ENCODE measurements at regions not wholly inside any gene's neighbourhood (a gene's known extent, or its start where the extent isn't known, plus 50 kb on each side); places are given as distances from the start of the nearest gene placed in this dataset.
A peak's percentile ranks its signal among the peaks of the same experiment; 100 is the strongest.

- Histone ChIP-seq H3K4me1 (ENCODE audit: insufficient read depth, low read length) (no peaks in the 10 kb centered on the region), H2AFZ (ENCODE audit: low read depth, low read length) (no peak overlapping the region), H3K27me3 (ENCODE audit: insufficient read depth, low read length) (no peaks in the 10 kb centered on the region), H3K4me3 (ENCODE audit: insufficient read depth, low read depth, low read length) (no peak overlapping the region), H3K4me2 (ENCODE audit: low read length) (no peak overlapping the region), H3K36me3 (ENCODE audit: insufficient read depth, low read length) (no peaks in the 10 kb centered on the region), H3K9me3 (ENCODE audit: insufficient read depth, low read depth, low read length) (no peaks in the 10 kb centered on the region), H3K27ac (ENCODE audit: low read depth, low read length) (no peak overlapping the region), H3K9ac (ENCODE audit: low read length) (no peak overlapping the region), H4K20me1 (ENCODE audit: insufficient read depth, low read length) (no peaks in the 10 kb centered on the region), H3K79me2 (ENCODE audit: insufficient read depth, low read length) (no peaks in the 10 kb centered on the region)
- FAIRE-seq (no peak), DNase-seq (ENCODE audit: low read depth) (no peak)
- Mint-ChIP-seq H3K36me3 (ENCODE audit: low read depth, unreplicated experiment) (no peaks in the 10 kb centered on the region), H3K4me1 (ENCODE audit: low read depth, unreplicated experiment) (no peaks in the 10 kb centered on the region), H3K4me3 (ENCODE audit: unreplicated experiment) (no peak overlapping the region), H3K27me3 (ENCODE audit: low read depth, unreplicated experiment) (no peaks in the 10 kb centered on the region), H3K9me3 (ENCODE audit: unreplicated experiment) (peaks cover 2% of the 10 kb centered on the region), H3K27ac (ENCODE audit: unreplicated experiment) (no peak overlapping the region)
- TF ChIP-seq, protein P1, sequence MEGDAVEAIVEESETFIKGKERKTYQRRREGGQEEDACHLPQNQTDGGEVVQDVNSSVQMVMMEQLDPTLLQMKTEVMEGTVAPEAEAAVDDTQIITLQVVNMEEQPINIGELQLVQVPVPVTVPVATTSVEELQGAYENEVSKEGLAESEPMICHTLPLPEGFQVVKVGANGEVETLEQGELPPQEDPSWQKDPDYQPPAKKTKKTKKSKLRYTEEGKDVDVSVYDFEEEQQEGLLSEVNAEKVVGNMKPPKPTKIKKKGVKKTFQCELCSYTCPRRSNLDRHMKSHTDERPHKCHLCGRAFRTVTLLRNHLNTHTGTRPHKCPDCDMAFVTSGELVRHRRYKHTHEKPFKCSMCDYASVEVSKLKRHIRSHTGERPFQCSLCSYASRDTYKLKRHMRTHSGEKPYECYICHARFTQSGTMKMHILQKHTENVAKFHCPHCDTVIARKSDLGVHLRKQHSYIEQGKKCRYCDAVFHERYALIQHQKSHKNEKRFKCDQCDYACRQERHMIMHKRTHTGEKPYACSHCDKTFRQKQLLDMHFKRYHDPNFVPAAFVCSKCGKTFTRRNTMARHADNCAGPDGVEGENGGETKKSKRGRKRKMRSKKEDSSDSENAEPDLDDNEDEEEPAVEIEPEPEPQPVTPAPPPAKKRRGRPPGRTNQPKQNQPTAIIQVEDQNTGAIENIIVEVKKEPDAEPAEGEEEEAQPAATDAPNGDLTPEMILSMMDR (IDR thresholded peaks at IDR 0.05; ENCODE audit: insufficient read depth, low read depth, low read length), result no peak
- no peak for TF ChIP-seq EZH2 (IDR thresholded peaks at IDR 0.05; ENCODE audit: insufficient read depth, low read length)
Measured at GRCh38 chr4:27233531-27233930, 372.9 kb downstream of the STIM2 start.

GRCh38 chr4:27234306-27234899 lies 373.8 kb downstream of the STIM2 start:
- Mint-ChIP-seq H3K9me3 (ENCODE audit: unreplicated experiment) (peaks cover under 1% of the 10 kb centered on the region), H3K4me1 (ENCODE audit: low read depth, unreplicated experiment) (no peaks in the 10 kb centered on the region), H3K27me3 (ENCODE audit: low read depth, unreplicated experiment) (no peaks in the 10 kb centered on the region), H3K36me3 (ENCODE audit: low read depth, unreplicated experiment) (no peaks in the 10 kb centered on the region), H3K4me3 (ENCODE audit: unreplicated experiment) (no peak overlapping the region), H3K27ac (ENCODE audit: unreplicated experiment) (no peak overlapping the region)
- DNase-seq (ENCODE audit: low read depth) (no peak), FAIRE-seq (no peak)
- Histone ChIP-seq H3K9ac (ENCODE audit: low read length) (no peak overlapping the region), H3K36me3 (ENCODE audit: insufficient read depth, low read length) (no peaks in the 10 kb centered on the region), H3K9me3 (ENCODE audit: insufficient read depth, low read depth, low read length) (no peaks in the 10 kb centered on the region), H2AFZ (ENCODE audit: low read depth, low read length) (no peak overlapping the region), H3K79me2 (ENCODE audit: insufficient read depth, low read length) (no peaks in the 10 kb centered on the region), H4K20me1 (ENCODE audit: insufficient read depth, low read length) (no peaks in the 10 kb centered on the region), H3K4me2 (ENCODE audit: low read length) (no peak overlapping the region), H3K4me1 (ENCODE audit: insufficient read depth, low read length) (no peaks in the 10 kb centered on the region), H3K27me3 (ENCODE audit: insufficient read depth, low read length) (no peaks in the 10 kb centered on the region), H3K4me3 (ENCODE audit: insufficient read depth, low read depth, low read length) (no peak overlapping the region), H3K27ac (ENCODE audit: low read depth, low read length) (no peak overlapping the region)
- TF ChIP-seq EZH2 (IDR thresholded peaks at IDR 0.05; ENCODE audit: insufficient read depth, low read length), result no peak
- TF ChIP-seq, protein P1 (IDR thresholded peaks at IDR 0.05; ENCODE audit: insufficient read depth, low read depth, low read length), result no peak

DNA sequence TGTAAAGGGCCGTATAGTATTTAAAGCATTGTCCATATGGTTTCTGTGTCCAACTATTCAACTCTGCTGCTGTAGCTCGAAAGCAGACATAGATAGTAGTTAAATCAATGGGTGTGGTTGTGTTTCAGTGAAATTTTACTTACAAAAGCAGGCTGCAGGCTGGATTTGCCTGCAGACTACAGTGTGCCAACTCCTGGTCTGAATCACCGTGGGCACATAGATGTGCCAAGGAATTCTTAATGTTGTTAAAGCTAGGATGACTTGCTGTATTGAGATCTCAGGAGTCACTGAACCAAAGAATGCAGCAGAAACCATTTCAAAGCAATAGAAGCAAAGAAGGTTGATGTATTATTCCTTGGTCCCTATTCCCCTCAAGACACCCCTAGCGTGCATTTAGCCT lies 379.0 kb downstream of the STIM2 start:
- no peak overlapping the region for H3K27ac Mint-ChIP-seq (ENCODE audit: unreplicated experiment)
- Histone ChIP-seq H3K27me3 (ENCODE audit: insufficient read depth, low read length) (no peaks in the 10 kb centered on the region), H3K4me2 (ENCODE audit: low read length) (no peak overlapping the region), H3K4me3 (ENCODE audit: insufficient read depth, low read depth, low read length) (no peak overlapping the region), H3K79me2 (ENCODE audit: insufficient read depth, low read length) (no peaks in the 10 kb centered on the region), H3K36me3 (ENCODE audit: insufficient read depth, low read length) (no peaks in the 10 kb centered on the region), H3K4me1 (ENCODE audit: insufficient read depth, low read length) (no peaks in the 10 kb centered on the region), H3K9me3 (ENCODE audit: insufficient read depth, low read depth, low read length) (no peaks in the 10 kb centered on the region), H2AFZ (ENCODE audit: low read depth, low read length) (no peak overlapping the region), H3K9ac (ENCODE audit: low read length) (no peak overlapping the region), H3K27ac (ENCODE audit: low read depth, low read length) (no peak overlapping the region), H4K20me1 (ENCODE audit: insufficient read depth, low read length) (no peaks in the 10 kb centered on the region)
- no peak overlapping the region for H3K4me3 Mint-ChIP-seq (ENCODE audit: unreplicated experiment)
- H3K9me3 Mint-ChIP-seq (ENCODE audit: unreplicated experiment), result peaks cover 1% of the 10 kb centered on the region
- FAIRE-seq (no peak), DNase-seq (ENCODE audit: low read depth) (peak; percentile 22)
- no peaks in the 10 kb centered on the region for H3K4me1 Mint-ChIP-seq (ENCODE audit: low read depth, unreplicated experiment)
- TF ChIP-seq, protein P1 (IDR thresholded peaks at IDR 0.05; ENCODE audit: insufficient read depth, low read depth, low read length), result no peak
- peaks cover 2% of the 10 kb centered on the region for H3K27me3 Mint-ChIP-seq (ENCODE audit: low read depth, unreplicated experiment)
- H3K36me3 Mint-ChIP-seq (ENCODE audit: low read depth, unreplicated experiment), result no peaks in the 10 kb centered on the region

Measured in astrocyte (in vitro differentiated cells and primary cell).